Muscle layer of duodenum (tissue), 2 donors: ENCODE measurements at regions not wholly inside any gene's neighbourhood (a gene's known extent, or its start where the extent isn't known, plus 50 kb on each side); places are given as distances from the start of the nearest gene placed in this dataset.

Experiments used
- H3K27ac ChIP-seq: one replicate; pipeline ENCODE4 v1.7.0; 2013; ENCODE audit warnings: mild to moderate bottlenecking, low read length
- H3K27me3 ChIP-seq: one replicate; pipeline ENCODE4 v1.7.0; 2013; ENCODE audit warnings: low read depth, mild to moderate bottlenecking, control low read depth, low read length
- H3K36me3 ChIP-seq, 2 donors: one replicate each; pipeline ENCODE4 v1.7.0; 2013; ENCODE audit warnings: low read length in 2 of 2, control low read depth in 1 of 2, mild to moderate bottlenecking in 1 of 2; ENCODE audit not compliant: insufficient read depth in 2 of 2, control insufficient read depth in 1 of 2
- H3K4me1 ChIP-seq, 2 donors: one replicate each; pipeline ENCODE4 v1.7.0; 2013; ENCODE audit warnings: low read length in 2 of 2, mild to moderate bottlenecking in 2 of 2, control low read depth in 1 of 2, moderate library complexity in 1 of 2; ENCODE audit not compliant: insufficient read depth in 2 of 2, control insufficient read depth in 1 of 2
- H3K4me3 ChIP-seq, 2 donors: one replicate each; pipeline ENCODE4 v1.7.0; 2013; ENCODE audit warnings: low read length in 2 of 2, low read depth in 1 of 2, mild to moderate bottlenecking in 1 of 2
- H3K9me3 ChIP-seq, 2 donors: one replicate each; pipeline ENCODE4 v1.7.0; 2013; ENCODE audit warnings: low read length in 2 of 2, control low read depth in 1 of 2, mild to moderate bottlenecking in 1 of 2; ENCODE audit not compliant: control insufficient read depth in 1 of 2
- donor health status: healthy.

DNA sequence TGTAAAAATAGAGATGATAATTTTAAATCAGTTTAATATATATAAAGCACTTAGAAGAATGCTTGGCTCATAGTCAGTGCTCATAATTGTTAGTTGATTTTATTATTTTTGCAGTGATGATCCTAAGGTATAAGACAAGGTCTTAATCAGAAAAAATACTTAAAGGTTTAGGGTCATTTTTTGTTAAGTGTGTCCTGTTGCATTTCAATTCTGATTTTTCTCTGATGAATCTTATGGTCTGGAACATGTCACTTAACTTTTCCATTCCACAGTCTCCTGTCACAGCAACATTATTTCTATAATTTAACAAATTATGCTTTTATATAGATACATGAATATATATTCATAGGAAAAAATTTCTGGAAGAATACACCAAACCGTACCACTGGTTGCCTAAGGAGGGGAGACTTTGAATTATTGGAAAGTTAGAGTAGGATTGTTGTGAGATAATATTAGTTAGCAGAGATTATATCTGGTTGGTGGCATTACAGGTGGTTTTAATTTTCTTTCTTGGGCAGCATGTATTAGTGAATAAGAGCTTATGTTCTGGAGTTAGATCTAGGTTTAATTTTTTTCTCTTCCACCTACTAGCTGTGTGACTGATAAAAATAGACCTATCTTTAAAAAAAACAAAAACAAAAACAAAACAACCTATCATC, 188.7 kb downstream of the TANC2 start:
- Histone ChIP-seq H3K27me3 (no peaks in the 10 kb centered on the region), H3K27ac (no peak overlapping the region), H3K9me3 (no peaks in the 10 kb centered on the region), H3K4me1 (peaks cover 5 to 13% of the 10 kb centered on the region in 2 donors), H3K36me3 (no peaks in the 10 kb centered on the region), H3K4me3 (no peak overlapping the region)

DNA sequence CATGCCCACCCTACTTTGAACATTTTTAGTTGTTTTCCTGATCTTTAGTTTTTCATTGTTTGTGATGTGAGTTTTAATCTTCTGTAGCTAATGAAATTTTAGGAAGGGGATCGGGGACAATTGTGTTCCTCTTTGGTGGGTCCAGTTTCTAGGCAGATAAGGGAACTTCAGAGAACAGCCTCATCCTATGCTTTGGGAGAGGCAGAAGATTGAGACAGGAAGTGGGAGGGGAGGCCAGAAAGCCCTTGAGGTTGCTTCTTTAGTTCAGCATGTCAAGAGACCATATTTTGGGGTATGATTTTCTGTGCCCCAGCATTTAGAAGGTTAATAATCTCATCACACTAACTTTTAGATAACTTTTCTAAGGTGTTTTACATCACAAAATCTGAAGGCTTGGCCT, 191.0 kb downstream of the TANC2 start:
- Histone ChIP-seq H3K27ac (no peak overlapping the region), H3K4me3 (no peak overlapping the region), H3K4me1 (no peaks in the 10 kb centered on the region), H3K36me3 (no peaks in the 10 kb centered on the region), H3K9me3 (no peaks in the 10 kb centered on the region), H3K27me3 (no peaks in the 10 kb centered on the region)

DNA sequence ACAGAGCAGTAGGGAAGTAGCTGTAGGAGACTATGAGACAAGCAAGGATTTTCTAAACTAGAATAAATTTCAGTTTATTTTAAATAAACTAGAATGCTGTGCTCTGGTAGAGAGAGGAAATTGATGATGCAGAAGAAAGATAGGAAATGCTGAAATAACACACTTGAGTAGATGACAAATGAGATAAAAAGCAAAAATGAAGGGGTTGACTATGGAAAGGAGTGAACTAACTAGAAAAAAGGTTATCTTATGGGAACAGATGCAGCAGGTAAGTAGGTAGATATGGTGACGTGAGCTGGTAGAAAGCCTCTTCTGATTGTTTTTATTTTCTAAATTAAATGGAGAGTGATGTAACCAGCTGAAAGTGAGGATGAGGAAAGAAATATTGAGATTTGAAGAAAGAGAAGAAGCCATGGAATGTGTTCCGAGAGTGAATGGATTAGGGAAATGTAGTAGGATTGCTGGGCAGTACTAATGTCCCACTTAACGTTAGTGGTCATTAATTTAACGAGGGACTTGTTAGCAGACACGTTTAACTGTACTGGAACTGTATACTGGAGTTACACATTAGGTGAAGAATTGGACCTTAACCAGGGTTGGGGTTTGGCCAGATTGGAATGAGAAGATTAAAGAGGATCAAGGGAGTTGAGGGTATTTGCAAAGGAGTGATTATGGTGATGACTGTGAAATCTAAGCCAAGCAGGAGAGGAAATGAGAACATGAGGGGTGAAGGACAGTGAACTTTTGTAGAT, 196.5 kb downstream of the TANC2 start:
- Histone ChIP-seq H3K4me3 (no peak overlapping the region), H3K27me3 (no peaks in the 10 kb centered on the region), H3K27ac (no peak overlapping the region), H3K4me1 (no peaks in the 10 kb centered on the region), H3K9me3 (no peaks in the 10 kb centered on the region), H3K36me3 (no peaks in the 10 kb centered on the region)

GRCh38 chr17:63163158-63163520, 197.1 kb downstream of the TANC2 start:
- Histone ChIP-seq H3K36me3 (no peaks in the 10 kb centered on the region), H3K4me3 (no peak overlapping the region), H3K27me3 (no peaks in the 10 kb centered on the region), H3K27ac (no peak overlapping the region), H3K4me1 (no peaks in the 10 kb centered on the region), H3K9me3 (no peaks in the 10 kb centered on the region)

GRCh38 chr17:63165400-63165799, 199.4 kb downstream of the TANC2 start:
- no peaks in the 10 kb centered on the region for H3K27me3 ChIP-seq
- H3K4me1 ChIP-seq = no peaks in the 10 kb centered on the region
- H3K9me3 ChIP-seq = no peaks in the 10 kb centered on the region
- no peak overlapping the region for H3K27ac ChIP-seq
- H3K4me3 ChIP-seq = no peak overlapping the region
- H3K36me3 ChIP-seq = no peaks in the 10 kb centered on the region

GRCh38 chr17:63170795-63171194, 204.8 kb downstream of the TANC2 start:
- no peaks in the 10 kb centered on the region for H3K4me1 ChIP-seq
- no peaks in the 10 kb centered on the region for H3K36me3 ChIP-seq
- H3K4me3 ChIP-seq = no peak overlapping the region
- no peaks in the 10 kb centered on the region for H3K27me3 ChIP-seq
- H3K27ac ChIP-seq = no peak overlapping the region
- H3K9me3 ChIP-seq = no peaks in the 10 kb centered on the region

- Histone ChIP-seq H3K36me3 (no peaks in the 10 kb centered on the region), H3K27me3 (no peaks in the 10 kb centered on the region), H3K9me3 (no peaks in the 10 kb centered on the region), H3K4me1 (no peaks in the 10 kb centered on the region), H3K27ac (no peak overlapping the region), H3K4me3 (no peak overlapping the region)
Measured at GRCh38 chr17:63171428-63172393, 205.7 kb downstream of the TANC2 start.

DNA sequence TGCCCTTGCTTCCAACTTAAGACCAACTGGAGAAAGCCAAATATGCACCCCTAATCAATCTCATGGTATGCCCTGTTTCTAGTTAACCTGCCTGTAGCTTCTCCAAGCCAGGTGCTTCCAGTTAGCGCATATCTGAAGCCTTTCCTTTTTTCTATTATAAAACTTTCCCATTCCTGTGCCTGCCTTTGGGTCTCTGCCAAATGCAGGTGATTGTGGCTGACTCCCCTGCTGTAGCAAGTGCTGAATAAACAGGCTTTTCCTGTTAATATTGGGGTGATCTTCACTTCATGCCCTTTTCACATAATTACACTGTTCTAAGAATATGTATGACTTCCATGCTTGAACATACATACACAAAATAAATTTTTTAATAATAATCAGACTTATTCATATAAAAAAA, 207.4 kb downstream of the TANC2 start:
- no peaks in the 10 kb centered on the region for H3K36me3 ChIP-seq
- no peaks in the 10 kb centered on the region for H3K27me3 ChIP-seq
- H3K27ac ChIP-seq = no peak overlapping the region
- no peaks in the 10 kb centered on the region for H3K9me3 ChIP-seq
- H3K4me3 ChIP-seq = no peak overlapping the region
- no peaks in the 10 kb centered on the region for H3K4me1 ChIP-seq

DNA sequence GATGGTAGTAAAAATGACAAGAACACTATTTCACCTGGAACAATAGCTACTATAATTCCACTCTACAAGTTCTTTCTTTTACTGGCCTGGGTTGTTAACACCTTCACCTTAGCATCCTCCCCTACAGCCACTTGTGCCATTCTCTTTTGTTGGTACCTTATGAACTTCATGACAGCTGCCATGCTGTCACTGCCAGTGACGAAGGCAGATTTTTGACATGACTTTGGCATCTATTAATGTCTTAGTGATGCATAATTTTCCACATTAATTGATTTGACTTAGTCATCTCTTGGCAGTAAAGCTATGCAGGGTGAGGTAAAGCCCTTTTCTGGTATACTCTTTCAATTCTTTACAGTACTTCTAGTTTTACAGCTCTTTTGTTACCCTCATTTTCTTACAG, 207.9 kb downstream of the TANC2 start:
- no peak overlapping the region for H3K27ac ChIP-seq
- H3K36me3 ChIP-seq = no peaks in the 10 kb centered on the region
- H3K27me3 ChIP-seq = no peaks in the 10 kb centered on the region
- H3K9me3 ChIP-seq = no peaks in the 10 kb centered on the region
- no peak overlapping the region for H3K4me3 ChIP-seq
- H3K4me1 ChIP-seq = no peaks in the 10 kb centered on the region

DNA sequence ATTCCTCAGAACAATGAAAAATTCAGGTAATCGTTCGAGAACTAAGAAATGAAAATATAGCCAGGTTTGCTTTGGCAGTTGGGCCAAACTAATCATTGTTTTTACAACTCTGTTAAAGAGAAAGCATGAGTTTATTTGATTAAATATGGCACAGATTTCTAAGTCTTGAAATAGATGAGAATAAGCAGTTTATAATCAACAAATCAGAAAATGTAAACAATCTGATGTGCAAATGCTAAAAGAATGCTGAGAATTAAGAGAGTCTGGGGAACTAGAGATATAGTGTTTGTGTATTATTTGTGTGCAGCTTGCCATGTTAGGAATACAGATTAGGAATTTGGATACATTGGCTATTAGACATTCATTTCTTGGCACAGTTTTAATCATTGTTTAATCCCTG, 212.5 kb downstream of the TANC2 start:
- H3K4me1 ChIP-seq = no peaks in the 10 kb centered on the region
- no peak overlapping the region for H3K4me3 ChIP-seq
- H3K27me3 ChIP-seq = no peaks in the 10 kb centered on the region
- H3K9me3 ChIP-seq = no peaks in the 10 kb centered on the region
- no peak overlapping the region for H3K27ac ChIP-seq
- no peaks in the 10 kb centered on the region for H3K36me3 ChIP-seq

DNA sequence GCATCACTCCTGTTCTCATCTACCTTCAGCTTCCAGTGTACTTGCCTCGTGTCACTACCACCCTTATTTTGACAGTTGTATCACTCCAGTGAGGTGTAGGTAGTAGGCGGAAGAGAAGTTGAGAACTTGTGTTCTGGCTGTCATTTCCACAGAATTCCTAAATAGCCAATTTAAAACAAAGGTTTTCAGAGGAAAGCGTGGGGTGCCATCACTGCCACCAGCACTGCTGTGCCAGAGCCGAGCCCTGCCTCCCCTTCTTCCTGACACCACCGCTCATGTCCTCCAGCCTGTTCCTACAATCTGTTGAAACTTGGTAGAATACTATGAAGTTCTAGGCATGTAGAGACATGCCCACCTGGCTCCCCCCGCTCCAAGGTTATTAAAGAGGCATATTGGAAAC, 215.8 kb downstream of the TANC2 start:
- no peaks in the 10 kb centered on the region for H3K36me3 ChIP-seq
- H3K4me1 ChIP-seq = no peaks in the 10 kb centered on the region
- no peaks in the 10 kb centered on the region for H3K9me3 ChIP-seq
- no peak overlapping the region for H3K27ac ChIP-seq
- no peaks in the 10 kb centered on the region for H3K27me3 ChIP-seq
- no peak overlapping the region for H3K4me3 ChIP-seq
